ENCODE measurements at regions not wholly inside any gene's neighbourhood (a gene's known extent, or its start where the extent isn't known, plus 50 kb on each side); places are given as distances from the start of the nearest gene placed in this dataset.
"Not testable (repeated sequence)": the region's sequence is repeated elsewhere in the genome, so short reads cannot be mapped to it uniquely, and the experiment has no call there.

- peaks cover 14% of the 10 kb centered on the region for H3K9me3 Mint-ChIP-seq (ENCODE audit: low read depth)
- no peak overlapping the region for H3K4me3 Mint-ChIP-seq (ENCODE audit: low read depth)
- no peaks in the 10 kb centered on the region for H3K36me3 Mint-ChIP-seq (ENCODE audit: insufficient read depth)
- TF ChIP-seq CTCF (IDR thresholded peaks at IDR 0.05; ENCODE audit: unreplicated experiment): no peak
- DNase-seq (ENCODE audit: low spot score, unreplicated experiment): no peak
- H3K27me3 Mint-ChIP-seq: no peaks in the 10 kb centered on the region
- H3K4me1 Mint-ChIP-seq (ENCODE audit: low read depth): no peaks in the 10 kb centered on the region
- no peak overlapping the region for H3K27ac Mint-ChIP-seq
Observed at GRCh38 chrX:148080593-148080992, 99.5 kb downstream of the FMR1NB start.

GRCh38 chrX:148084611-148085010 is 103.5 kb downstream of the FMR1NB start:
- Mint-ChIP-seq H3K4me3 (ENCODE audit: low read depth) (no peak overlapping the region), H3K27me3 (no peaks in the 10 kb centered on the region), H3K36me3 (ENCODE audit: insufficient read depth) (no peaks in the 10 kb centered on the region), H3K9me3 (ENCODE audit: low read depth) (peaks cover 14% of the 10 kb centered on the region), H3K4me1 (ENCODE audit: low read depth) (no peaks in the 10 kb centered on the region), H3K27ac (no peak overlapping the region)
- TF ChIP-seq CTCF (IDR thresholded peaks at IDR 0.05; ENCODE audit: unreplicated experiment): no peak
- DNase-seq (ENCODE audit: low spot score, unreplicated experiment): no peak

- peaks cover 2% of the 10 kb centered on the region for H3K4me1 Mint-ChIP-seq (ENCODE audit: low read depth)
- peaks cover 43% of the 10 kb centered on the region for H3K9me3 Mint-ChIP-seq (ENCODE audit: low read depth)
Observed at GRCh38 chrX:148120151-148120550, 139.0 kb downstream of the FMR1NB start.

GRCh38 chrX:148120999-148121623 is 140.0 kb downstream of the FMR1NB start:
- H3K4me1 Mint-ChIP-seq (ENCODE audit: low read depth): peaks cover 2% of the 10 kb centered on the region
- no peak overlapping the region for H3K4me3 Mint-ChIP-seq (ENCODE audit: low read depth)
- peaks cover 40% of the 10 kb centered on the region for H3K9me3 Mint-ChIP-seq (ENCODE audit: low read depth)
- TF ChIP-seq CTCF (IDR thresholded peaks at IDR 0.05; ENCODE audit: unreplicated experiment): no peak
- H3K36me3 Mint-ChIP-seq (ENCODE audit: insufficient read depth): peaks cover 4% of the 10 kb centered on the region
- H3K27me3 Mint-ChIP-seq: no peaks in the 10 kb centered on the region
- DNase-seq (ENCODE audit: low spot score, unreplicated experiment): no peak
- no peak overlapping the region for H3K27ac Mint-ChIP-seq

More at GRCh38 chrX:148120151-148120550, 139.0 kb downstream of the FMR1NB start:
- Mint-ChIP-seq H3K27me3 (no peaks in the 10 kb centered on the region), H3K36me3 (ENCODE audit: insufficient read depth) (peaks cover 4% of the 10 kb centered on the region), H3K27ac (no peak overlapping the region), H3K4me3 (ENCODE audit: low read depth) (no peak overlapping the region)
- no peak for DNase-seq (ENCODE audit: low spot score, unreplicated experiment)
- TF ChIP-seq CTCF (IDR thresholded peaks at IDR 0.05; ENCODE audit: unreplicated experiment): no peak

- Mint-ChIP-seq H3K4me3 (ENCODE audit: low read depth) (peak overlapping the region; percentile 83), H3K27ac (peak overlapping the region; percentile 97), H3K9me3 (ENCODE audit: low read depth) (peaks cover 13% of the 10 kb centered on the region)
- H3K27me3 Mint-ChIP-seq; H3K4me1 Mint-ChIP-seq (ENCODE audit: low read depth); H3K36me3 Mint-ChIP-seq (ENCODE audit: insufficient read depth); DNase-seq (ENCODE audit: low spot score, unreplicated experiment): not testable (repeated sequence)
Observed at GRCh38 chrX:148128872-148129505, 147.9 kb downstream of the FMR1NB start.

Measured in progenitor cell of endocrine pancreas (in vitro differentiated cells).